Kidney tubule cell (primary cell): ENCODE measurements at regions not wholly inside any gene's neighbourhood (a gene's known extent, or its start where the extent isn't known, plus 50 kb on each side); places are given as distances from the start of the nearest gene placed in this dataset.

Experiments
- DNase-seq: peaks from one replicate; pipeline ENCODE4 v3.0.0-alpha.2; 2018; ENCODE audit warnings: low spot score

DNA sequence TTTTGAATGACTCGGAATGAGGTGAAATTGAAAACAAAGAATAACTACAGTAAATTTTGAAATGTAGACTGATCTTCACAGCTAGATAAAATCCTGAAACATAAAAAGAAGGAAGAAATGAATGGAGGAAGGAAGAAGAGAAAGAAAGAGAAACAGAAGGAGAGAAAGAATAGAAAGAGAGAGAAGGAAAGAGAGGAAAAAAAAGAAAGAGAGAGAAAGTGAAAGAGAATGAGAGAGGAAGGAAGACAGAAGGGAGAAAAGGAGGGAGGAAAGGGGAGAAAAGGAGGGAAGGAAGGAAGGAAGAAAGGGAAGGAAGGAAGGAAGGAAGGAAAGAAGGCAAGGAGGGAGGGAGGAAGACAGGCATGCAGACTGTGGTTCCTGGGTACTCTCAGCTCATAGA is 982.6 kb downstream of the BCL11A start:
- no peak for DNase-seq

DNA sequence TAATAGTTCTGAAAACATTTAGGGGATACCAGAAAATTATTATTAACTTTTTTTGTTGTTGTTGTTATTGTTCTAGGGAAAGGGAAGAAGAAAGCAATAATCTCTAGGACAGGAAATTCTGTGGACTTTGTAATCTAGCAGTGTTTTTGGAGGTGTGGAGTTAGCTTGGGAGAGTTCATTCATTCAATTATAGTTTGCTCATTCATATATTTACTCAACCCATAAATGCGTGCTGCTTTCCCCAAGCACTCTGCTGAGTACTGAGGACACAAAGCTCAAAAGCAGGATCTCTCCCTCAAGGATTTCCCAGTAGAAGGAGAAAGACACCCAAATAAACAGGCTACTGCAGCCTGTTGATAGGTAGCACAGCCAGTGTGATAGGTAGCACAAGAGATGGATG is 984.3 kb downstream of the BCL11A start:
- DNase-seq: no peak

DNA sequence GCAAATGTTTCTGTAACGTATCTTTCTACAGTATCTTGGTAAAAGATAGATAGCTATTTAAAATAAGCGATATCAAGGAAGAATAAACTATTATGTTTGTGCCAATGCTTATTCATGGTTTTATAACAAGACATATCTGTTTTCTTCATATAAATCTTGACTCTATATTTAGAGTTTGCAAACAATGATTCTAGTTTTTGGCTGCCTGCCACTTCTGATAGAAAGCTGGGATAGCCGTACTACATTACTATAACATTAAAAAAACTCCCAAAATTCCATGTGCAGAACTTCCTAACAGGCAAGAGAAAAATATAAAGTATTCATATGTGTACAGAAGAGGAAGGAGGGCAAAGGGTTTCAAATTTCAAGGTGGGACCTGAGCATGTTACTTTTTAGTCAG is 985.0 kb downstream of the BCL11A start:
- DNase-seq: no peak

DNA sequence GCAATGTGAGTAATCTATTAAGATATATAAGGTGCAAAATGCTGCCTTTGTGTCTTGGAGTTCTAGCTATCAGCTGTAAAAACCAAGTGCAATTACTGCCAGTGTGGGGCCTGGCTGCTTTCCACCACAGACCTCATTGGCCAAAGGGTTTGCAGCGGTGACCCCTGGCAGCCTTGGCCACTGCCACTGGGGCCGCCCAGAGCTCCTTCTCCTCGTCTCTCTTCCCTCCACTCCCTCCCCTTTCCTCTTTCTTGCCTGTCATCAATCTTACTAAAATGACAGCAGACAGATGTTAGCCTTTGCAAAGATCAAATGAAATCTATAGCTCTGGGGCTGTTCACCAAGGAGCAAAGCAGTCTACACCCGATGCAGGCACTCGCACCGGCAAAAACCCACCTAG is 986.3 kb downstream of the BCL11A start:
- no peak for DNase-seq

DNA sequence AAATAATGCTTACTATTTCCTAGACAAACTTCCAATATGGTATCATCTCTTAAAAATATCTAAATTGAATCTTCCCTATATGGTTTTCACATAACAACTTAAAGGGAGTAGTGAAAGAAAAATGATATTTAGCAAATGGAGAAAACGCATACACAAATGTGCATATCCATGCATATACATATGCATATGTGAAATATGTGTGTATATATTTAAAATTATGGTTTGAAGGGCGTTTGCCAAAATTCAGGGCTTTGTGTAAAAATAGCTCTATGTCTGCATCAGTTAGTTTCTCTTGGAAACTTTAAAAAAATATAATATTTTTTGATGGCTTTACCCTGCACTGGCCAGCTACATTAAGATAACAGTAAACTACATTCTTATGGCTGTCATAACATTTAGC is 986.7 kb downstream of the BCL11A start:
- no peak for DNase-seq

DNA sequence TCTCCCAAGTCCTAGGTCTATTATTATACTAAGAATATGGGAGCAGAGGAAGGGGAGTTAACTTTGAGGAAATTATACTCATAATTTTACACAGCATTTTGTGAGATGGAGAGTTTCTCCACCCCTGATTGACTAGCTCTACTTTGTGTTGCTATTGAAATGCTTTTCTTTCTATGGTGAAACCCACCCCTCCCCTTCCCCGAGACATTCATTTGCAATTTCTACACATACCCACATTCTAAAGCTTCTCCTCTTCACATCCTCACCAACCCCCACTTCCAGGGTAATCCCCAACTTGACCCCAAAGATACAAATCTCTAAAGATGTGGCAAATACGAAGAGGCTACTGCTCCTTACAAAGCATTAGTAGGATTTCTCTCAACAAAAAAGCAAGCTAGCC is 992.2 kb downstream of the BCL11A start:
- no peak for DNase-seq

DNA sequence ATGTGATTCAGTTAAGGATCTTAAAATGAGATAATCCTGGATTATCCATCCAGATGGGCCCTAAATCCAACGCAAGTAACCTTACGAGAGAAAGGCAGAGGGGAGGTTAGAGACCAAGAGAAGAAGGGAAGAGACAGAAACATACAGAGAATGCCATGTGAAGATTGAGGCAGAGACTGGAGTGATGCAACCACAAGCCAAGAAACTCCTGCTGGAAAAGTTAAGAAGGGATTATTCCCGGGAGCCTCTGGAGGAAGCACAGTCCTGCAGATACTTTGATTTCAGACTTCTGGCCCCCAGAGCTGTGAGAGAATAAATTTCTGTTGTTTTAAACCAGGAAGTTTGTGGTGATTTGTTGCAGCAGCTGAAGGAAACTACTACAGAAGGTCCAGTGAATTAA is 992.7 kb downstream of the BCL11A start:
- no peak for DNase-seq

DNA sequence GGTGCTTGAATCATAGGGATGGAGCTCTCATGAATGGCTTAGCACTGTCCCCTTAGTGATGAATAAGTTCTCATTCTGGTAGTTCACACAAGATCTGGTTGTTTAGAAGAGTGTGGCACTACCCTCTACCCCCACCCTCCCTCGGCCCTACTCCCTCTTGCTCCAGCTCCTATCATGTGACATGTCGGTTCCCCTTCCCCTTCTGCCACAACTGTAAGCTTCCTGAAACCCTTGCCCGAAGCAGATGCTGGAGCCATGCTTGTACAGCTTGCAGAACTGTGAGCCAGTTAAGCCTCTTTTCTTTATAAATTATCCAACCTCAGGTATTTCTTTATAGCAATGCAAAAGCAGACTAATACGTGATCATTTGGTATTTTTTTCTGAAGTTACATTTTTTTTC is 1012.6 kb downstream of the BCL11A start:
- no peak for DNase-seq

DNA sequence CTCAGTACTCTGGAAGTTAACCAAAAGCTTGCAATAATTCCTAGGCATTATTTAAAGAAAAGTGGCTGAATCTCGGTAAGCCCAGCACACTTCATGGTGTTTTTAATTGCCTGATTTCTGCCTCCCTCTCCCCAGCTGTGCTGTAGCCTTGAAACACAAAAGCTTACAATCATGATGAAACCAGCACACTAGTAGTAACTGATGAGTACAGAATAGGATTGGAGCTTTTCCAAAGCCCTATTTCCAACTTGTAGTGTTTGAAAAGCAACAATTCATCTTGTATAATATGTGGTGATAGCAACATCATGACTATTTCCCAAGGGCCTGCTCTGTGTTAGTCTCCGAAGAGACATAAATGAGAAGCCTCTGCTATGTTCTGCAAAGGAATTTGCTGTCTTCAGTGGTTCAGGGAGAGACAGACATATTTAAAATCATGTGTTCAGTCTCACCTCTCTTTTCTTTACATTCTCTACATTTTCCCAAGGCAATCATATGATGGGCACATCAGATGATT is 1015.0 kb downstream of the BCL11A start:
- no peak for DNase-seq

DNA sequence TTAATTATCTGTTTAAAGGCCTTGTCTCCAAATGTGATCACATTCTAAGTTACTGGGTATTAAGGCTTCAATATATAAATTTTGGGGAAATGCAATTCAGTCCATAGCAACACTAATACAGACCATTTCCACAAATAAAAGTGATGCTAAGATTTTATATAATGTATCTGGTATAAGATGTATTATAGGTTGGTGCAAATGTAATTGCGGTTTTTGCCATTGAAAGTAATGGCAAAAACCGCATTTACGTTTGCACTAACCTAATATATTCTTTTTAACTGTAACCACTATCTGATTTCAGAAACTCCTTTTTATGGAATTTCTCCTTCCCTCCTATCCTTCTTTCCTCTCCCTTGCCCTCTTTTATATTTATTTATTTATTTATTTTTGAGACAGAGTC is 1020.6 kb downstream of the BCL11A start:
- no peak for DNase-seq

DNA sequence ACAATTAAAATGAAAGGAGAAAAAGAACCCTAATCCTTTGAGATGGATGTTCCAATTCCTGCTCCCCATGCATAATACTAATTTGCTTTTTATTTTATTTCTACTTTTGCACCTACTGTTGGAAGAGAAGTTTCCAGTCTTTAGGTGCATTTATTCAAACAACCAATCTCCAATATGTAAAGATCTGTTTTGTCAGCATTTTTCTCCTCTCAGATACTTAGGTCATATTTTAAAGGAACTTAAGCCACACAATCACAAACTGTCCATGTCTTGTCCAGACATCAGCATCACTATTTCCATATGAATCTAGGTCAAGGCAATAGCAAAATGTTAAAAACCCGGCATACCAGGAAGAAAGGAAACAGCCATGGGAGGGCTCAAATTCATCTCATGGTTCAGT is 1023.2 kb downstream of the BCL11A start:
- DNase-seq: no peak

DNA sequence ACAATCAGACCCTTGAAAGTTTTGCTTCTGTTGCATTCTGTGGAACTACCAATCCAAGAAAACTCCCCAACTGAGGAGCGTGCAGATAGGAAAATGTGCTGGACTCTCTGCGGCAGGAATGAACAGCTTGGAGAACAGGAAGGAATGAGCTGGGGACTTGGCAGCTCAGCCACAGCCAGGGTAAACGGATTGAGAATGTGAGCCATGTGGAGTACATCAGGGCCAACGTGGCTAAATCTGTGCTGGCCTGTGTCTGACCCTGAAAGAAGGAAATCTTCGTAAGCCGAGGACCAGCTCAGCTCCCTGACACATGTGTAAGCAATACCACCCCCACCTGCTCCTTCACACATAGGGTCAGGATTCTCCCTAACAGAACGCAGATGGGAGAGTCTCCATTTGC is 1023.7 kb downstream of the BCL11A start:
- no peak for DNase-seq

DNA sequence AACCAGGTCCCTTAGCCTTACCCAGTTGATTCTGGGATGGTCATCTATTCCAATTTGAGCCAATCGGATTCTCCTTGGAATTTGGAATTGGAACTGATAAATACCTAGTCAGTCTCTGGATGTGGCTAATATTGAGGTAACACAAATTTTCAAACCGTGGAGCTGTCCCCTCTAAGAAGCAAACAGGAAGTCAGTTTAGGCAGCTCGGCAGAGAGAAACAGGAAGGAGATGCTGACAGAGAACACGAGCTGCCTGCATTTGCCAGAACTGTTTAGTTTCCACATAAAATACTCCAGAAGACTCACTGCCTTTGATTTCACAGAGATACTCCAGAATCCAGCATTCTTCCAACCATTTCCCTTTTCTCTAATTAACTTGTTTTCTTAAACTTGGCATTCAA is 1024.9 kb downstream of the BCL11A start:
- DNase-seq: no peak

DNA sequence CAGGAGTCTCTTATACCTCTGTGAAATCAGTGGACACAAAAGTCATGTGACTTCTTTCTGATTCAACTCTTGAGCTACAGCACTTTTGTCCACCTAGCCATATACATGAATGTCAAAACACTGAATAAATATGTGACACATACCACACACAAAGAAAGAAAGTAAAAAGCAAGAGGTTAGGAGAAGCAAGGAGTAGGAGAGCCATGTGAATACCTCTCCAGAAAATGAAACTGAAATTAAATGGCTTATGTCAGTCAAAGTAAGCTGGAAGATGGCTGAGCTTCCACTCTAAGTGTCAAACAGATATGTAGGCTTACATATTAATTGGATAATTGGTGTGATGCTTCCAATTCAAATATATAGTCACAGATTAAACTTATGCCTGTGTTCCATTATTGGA is 1050.5 kb downstream of the BCL11A start:
- no peak for DNase-seq

DNA sequence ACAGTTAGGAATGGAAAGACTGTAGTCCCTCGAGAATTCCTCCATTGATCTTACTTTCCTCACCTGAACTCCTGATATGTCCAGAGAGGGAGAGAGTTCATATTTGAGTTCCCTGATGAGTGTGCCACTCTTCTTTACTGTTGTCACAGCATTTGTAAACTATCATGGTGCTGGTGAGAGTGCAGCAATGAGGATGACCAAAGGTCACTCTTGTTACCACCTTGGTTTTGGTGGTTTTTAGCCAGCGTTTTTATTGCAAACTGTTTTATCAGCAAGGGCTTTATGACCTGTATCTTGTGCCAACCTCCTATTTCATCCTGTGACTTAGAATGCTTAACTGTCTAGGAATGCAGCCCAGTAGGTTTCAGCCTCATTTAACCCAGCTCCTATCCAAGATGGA is 1062.5 kb downstream of the BCL11A start:
- no peak for DNase-seq

DNA sequence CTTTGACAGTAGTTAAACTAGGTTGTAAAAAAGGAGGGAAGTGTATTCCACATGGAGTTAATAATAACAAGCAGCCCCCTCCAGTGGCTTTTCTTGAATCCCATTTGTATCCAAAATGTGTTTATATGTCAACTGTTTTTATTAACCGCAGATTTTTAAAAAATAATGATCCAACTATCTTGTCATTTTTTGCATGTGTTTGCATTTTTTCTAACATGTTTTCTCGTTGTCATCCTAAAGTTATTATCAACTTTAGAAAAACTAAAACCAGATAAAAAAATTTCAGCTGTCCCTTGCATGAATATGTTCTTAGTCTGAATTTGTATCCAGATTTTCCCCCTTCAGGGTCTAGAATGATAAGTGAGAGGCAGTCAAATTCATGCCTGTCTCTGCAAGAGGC is 1063.3 kb downstream of the BCL11A start:
- DNase-seq: no peak

DNA sequence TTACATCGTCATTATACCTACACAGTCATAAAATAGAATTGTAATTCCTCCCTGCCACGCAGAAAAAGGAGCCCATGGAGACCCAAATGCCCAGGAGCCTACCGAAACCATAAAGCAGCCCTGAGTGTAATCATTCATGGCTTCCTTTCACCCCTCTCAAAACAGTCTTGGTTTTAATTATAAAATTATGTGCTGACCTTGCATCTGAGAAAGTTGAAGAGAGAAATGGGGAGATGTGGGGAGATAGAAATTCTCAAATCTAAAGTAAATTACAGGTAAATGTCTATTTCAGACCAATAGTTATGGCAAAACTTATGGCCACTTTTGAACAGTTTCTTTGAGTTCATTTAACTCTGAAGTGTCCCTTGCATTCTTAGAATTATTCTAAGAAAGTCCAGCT is 1068.8 kb downstream of the BCL11A start:
- DNase-seq: no peak

DNA sequence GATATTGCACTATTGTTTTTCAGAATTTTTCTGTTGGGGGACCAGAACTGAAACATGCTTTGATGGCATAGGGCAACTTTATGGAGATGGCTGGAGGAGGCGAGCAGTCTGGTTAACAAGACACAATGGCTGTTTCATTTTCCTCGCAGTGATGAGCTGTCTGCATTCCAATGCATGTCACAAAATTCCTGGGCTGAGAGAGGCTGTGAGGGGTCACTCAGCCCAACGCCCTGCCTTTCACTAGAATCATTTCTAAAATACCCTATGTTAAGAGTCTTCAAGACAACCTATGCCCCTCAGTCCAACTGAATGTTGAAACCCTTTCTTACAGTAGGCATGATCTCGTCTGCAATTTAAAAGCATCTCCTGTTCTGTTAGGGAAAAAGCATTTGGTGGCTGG is 1090.0 kb downstream of the BCL11A start:
- DNase-seq: no peak

DNA sequence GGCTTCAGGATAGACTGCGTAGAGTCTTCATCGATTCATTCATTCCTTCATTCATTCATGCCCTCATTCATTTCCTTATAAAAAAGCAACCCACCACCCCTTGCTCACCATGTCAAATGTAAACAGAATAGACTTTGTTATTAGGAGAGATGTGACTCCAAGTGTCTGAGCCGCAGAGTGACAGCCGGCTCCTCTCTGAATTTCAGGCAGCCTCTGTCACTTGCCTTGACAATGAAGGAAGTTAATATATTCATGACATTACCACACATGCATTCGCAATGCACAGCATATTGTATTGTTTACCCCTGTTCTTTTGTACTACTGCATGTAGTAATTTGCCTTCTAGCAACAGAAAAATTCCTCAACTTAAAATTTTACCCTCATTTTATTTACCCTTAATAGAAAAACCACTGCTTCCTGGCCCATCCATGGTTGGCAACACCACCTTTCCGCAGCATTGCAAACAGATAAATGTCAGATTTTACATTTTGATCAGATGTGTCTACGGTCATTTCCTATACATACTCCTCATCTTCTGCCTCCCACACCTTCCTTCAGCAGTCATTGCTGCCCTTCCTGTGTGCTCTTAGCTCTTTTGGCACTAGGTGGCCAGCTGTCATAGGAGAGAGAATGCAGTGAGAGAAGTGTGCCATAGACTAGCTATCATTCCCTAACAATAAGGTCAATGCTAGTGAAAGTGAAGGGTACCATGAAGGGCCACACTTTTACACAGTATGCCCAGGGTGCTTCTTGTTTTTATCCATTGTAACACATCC is 1090.8 kb downstream of the BCL11A start:
- DNase-seq: no peak

DNA sequence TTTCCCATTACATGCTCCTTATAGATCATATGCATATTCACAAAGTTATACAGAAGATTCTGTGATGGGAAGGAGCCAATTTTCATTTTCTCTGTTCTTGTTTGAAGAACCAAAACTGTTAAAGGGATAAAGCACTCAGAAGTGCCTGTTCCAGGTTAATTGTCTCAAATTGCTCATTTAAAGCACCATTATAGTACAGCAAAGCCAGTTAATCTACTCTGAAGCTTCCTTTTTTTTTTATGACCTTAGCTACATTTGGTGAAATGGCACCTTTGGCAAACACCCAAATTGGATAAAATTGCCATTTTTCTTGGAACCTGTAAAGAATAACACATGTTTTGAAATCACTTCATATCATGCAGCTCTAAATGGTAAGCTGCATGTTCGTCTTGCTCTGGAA is 1092.3 kb downstream of the BCL11A start:
- no peak for DNase-seq

DNA sequence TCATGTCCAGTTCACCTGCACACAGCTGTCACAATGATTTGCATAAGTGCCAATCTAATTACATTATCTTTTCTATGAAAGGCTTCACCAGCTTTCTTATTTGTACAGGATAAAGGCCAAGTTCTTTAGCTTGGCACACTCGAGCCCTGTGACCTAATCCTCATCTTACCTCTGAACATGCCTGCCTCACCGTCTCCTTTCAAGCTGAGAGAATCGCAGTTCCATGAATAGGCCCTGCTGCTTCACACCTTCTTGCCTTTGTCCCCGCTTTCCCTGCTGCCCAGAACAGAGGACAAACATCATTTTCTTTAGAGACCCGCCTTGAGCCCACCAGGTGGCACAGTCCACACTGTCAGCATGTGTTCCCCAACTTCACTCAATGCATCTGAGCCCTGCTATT is 1094.7 kb downstream of the BCL11A start:
- DNase-seq: no peak

DNA sequence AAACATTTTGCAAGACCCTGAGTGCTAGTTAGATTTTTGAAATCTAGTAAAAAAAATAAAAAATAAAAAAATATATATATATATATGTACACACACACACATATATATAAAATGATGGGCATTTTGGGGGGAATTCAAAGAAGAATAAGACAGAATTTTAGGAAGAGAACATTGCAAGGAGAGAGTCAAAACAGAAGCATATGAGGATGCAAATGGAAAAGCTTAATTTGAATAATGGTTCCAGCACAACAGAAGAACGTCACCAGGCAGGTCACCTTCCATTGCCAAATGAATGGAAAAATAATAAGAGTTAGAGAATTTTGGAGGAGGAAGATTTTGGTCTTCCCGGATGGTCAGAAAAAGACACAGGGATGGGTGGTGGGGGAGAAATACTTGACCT is 1097.2 kb downstream of the BCL11A start:
- DNase-seq: no peak

DNA sequence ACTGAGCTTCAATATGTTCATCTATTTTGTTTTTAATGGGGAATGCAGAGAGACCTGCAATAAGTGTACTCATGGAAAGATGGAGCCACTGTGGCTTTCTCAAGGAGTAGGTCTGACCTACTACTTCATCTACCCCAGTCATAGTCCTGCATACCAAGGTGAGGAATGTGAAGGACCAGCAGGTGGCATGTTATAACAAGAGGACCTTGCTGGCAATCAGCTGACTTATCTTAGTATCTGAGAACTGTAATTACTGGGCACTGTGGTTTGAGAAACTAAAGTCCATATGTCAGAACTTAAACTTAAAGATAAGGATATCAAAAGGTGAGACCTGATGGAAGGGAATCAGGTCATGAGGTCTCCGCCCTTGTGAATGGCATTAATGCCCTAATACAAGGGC is 1104.2 kb downstream of the BCL11A start:
- peak; percentile 11 for DNase-seq

DNA sequence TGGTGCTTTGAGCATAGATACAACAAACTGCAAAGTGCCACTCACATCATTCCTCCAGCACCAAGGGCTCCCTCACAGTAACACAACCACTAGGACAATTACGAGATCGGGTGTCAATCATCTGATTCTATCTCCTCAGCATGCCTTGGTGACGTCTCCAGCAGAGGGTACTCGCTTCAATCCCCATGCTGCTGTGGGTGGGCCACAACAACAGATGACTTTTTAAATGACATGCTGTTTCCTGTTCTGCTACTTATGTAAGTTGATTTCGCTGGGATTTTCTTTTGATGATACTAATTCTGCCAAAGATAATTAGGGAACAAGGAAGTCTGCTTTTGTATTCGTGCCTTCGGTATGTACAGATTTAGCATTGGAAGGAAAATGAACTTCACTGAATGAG is 1113.0 kb downstream of the BCL11A start:
- DNase-seq: no peak
